HG02970 (cell line): ENCODE measurements at regions not wholly inside any gene's neighbourhood (a gene's known extent, or its start where the extent isn't known, plus 50 kb on each side); places are given as distances from the start of the nearest gene placed in this dataset.

Experiments used
- ATAC-seq: cut with Tn5 transposase; IDR thresholded peaks from one replicate; pipeline ENCODE4 v1.9.1; 2021; ENCODE audit warnings: mild to moderate bottlenecking, moderate library complexity, moderate number of reproducible peaks; ENCODE audit not compliant: unreplicated experiment, low FRiP score

GRCh38 chr2:162992828-162993227 is 154.3 kb upstream of the KCNH7 start:
- no peak for ATAC-seq

DNA sequence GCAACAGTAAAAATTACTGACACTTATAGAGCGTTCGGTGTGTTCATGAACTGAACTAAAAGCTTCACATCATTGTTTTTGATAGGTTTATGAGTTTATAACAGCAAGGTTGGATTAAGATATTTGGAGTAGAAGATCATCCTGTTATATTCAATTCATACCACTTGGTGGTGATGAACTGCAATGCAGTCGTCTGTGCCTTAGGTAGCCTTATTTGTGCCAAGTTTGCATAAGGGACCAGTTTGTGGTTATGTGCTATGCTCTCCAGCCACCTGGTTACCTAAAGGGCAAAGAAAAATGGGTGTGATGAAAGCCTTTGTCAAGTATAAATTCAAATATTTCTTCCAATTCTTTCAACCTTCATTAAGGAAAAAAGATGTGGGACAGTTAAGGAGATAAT is 150.9 kb upstream of the KCNH7 start:
- ATAC-seq, result no peak

DNA sequence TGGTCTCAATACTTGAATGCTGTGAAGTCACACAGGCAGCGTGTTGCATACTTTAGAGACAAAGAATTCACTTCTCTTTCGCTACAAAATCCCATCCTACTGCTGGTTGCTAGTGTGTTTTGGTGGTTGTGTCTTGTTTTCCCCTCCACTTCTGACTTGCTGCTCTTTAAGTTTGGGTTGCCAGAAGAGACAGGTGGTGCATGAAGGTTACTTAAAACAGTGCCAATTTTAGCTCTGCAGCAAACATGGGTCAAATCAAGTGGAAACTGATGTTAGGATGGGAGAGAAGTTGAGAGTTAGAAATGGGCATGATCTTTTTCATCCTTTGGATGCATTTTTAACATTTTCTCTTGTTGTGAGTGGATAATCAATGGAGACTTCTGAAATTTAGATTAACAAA is 136.2 kb upstream of the KCNH7 start:
- ATAC-seq, result no peak

GRCh38 chr2:162972383-162972782 is 133.8 kb upstream of the KCNH7 start:
- no peak for ATAC-seq

- ATAC-seq, result no peak
Measured at GRCh38 chr2:162968306-162968705, 129.7 kb upstream of the KCNH7 start.

DNA sequence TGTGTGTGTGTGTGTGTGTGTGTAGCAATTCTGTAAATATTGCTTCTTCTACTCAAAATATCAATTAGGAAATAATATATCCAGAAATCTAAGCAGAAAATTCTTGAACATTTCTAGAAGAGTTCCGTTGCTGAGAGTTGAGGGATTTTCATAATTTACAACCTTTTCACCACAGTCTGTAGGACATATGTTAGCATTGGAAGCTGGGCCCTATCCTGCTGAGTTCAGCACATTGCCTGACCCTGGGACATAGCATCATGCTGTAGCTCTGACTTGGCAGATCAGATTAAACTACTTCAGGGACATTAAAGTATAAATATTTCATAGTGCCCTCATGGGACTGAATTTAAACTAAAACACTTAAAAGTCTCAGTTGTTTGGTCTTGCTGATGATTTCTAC is 129.2 kb upstream of the KCNH7 start:
- no peak for ATAC-seq

- no peak for ATAC-seq
Measured at GRCh38 chr2:162967147-162967546, 128.6 kb upstream of the KCNH7 start.

GRCh38 chr2:162965191-162965590 is 126.6 kb upstream of the KCNH7 start:
- no peak for ATAC-seq

DNA sequence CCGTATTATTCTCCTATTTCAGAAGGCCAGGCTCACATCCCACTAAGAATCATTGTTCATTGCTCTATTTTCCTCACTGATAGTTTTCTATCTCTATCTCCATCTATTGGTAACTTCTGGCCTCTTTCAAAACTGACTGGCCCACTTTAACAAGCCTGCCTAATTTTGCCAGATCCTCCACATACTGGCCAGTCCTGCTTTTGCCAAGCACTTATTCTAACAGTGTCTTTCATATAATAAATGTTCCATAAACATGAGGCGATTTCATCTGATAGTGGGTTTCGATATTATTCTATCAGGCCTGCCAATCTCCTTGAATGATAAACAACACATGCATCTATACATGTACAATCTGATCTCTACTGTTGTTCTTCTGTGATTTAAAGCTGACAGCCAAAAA is 125.9 kb upstream of the KCNH7 start:
- no peak for ATAC-seq

- no peak for ATAC-seq
Measured at GRCh38 chr2:162963156-162963555, 124.6 kb upstream of the KCNH7 start.

GRCh38 chr2:162945785-162946184 is 107.2 kb upstream of the KCNH7 start:
- no peak for ATAC-seq

DNA sequence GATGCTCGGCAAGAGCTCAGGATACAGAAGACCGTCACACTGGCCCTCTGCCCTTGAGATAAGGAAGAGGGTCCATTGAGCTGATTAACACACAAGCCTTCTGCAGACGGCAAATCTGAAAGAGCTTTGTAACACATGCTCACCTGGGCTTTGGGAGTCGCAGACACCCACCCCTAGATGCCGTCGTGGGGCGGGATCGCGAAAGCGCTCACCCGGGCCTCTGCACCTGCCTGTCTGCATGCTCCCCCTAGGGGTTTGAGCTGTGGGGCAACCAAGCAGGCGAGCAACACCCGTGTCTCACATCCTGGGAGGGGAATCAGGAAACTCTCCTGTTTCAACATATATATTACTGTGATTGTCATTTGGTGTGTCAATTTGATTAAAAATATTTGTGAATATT is 99.8 kb upstream of the KCNH7 start:
- ATAC-seq, result no peak

GRCh38 chr2:162934191-162934590 is 95.6 kb upstream of the KCNH7 start:
- ATAC-seq, result no peak

- no peak for ATAC-seq
Measured at GRCh38 chr2:162932416-162932815, 93.8 kb upstream of the KCNH7 start.

DNA sequence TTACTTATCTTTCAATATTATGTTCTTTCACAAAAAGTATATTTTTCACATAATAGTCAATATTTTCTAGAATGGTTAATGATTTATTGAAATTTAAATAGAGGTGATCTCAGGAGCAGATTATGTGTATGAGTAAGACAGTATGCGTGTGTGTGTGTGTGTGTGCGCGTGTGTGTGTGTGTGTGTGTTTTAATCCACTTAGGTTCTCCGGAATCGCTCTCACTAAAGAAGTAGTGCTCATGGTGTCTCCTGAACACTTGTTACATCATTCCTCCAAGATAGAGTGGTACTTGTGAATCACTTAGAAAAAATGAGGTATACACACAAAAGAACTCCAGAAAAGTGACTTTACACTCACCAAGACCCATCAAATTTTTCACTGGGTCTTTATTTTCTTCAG is 91.0 kb upstream of the KCNH7 start:
- no peak for ATAC-seq

DNA sequence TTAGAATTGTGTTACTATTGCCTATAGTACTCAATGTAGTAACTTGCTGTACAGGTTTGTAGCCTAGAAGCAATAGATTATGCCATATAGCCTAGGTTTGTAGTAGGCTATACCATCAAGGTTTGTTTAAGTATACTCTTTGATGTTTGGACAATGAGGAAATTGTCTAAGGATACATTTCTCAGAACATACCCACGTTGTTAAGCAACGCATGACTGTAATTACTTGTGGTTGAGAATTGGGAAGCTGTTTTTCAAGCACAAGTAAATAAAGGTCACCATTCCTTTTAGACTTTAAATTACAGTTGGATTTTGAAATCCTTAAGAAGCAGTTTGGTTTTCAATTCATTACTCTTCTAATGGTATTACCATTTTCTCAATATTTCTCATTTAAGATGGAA is 89.8 kb upstream of the KCNH7 start:
- no peak for ATAC-seq

- ATAC-seq, result no peak
Measured at GRCh38 chr2:162926907-162927306, 88.3 kb upstream of the KCNH7 start.

GRCh38 chr2:162926501-162926900 is 87.9 kb upstream of the KCNH7 start:
- no peak for ATAC-seq

- ATAC-seq, result no peak
Measured at GRCh38 chr2:162925595-162925994, 87.0 kb upstream of the KCNH7 start.

- ATAC-seq, result no peak
Measured at GRCh38 chr2:162919111-162919510, 80.5 kb upstream of the KCNH7 start.

DNA sequence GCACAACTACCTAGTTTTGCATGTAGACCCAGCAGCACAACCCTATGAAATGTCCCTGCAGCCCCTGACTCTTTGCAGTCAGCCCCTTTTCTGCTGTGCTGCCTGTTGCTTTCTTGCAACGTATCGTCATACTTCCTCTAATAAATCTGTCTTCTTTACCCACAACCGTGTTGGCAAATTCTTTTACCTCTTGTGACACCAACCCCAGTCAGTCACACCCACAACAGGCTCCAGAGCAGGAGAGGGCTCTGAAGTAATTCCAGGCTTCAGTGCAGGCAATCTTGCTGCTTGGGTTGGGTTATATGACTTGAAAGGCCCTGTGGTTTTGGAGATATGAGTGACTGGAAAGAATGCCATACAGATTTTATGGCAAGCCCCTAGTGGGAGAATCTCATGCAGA is 79.1 kb upstream of the KCNH7 start:
- ATAC-seq, result no peak

- ATAC-seq, result no peak
Measured at GRCh38 chr2:162916286-162916801, 77.8 kb upstream of the KCNH7 start.

- ATAC-seq, result no peak
Measured at GRCh38 chr2:162915858-162916257, 77.3 kb upstream of the KCNH7 start.
